ENCODE measurements at regions not wholly inside any gene's neighbourhood (a gene's known extent, or its start where the extent isn't known, plus 50 kb on each side); places are given as distances from the start of the nearest gene placed in this dataset.

GRCh38 chr2:236947896-236948295, 137.8 kb upstream of the COPS8 start:
- H3K4me3 ChIP-seq: no peak overlapping the region
- DNase-seq (ENCODE audit: low spot score): peak; percentile 59
- no peak for TF ChIP-seq CTCF (IDR thresholded peaks at IDR 0.05)
- no peak overlapping the region for H3K27ac ChIP-seq

GRCh38 chr2:236949089-236949905, 136.4 kb upstream of the COPS8 start:
- Histone ChIP-seq H3K27ac (no peak overlapping the region), H3K4me3 (no peak overlapping the region)
- no peak for TF ChIP-seq CTCF (IDR thresholded peaks at IDR 0.05)
- peak; percentile 49 for DNase-seq (ENCODE audit: low spot score)

- peak; percentile 9 for DNase-seq (ENCODE audit: low spot score)
- H3K27ac ChIP-seq: no peak overlapping the region
- H3K4me3 ChIP-seq: no peak overlapping the region
- TF ChIP-seq CTCF (IDR thresholded peaks at IDR 0.05): no peak
These were observed 133.7 kb upstream of the COPS8 start for GRCh38 chr2:236951830-236952475.

GRCh38 chr2:236954641-236955040, 131.0 kb upstream of the COPS8 start:
- no peak overlapping the region for H3K27ac ChIP-seq
- DNase-seq (ENCODE audit: low spot score): peak; percentile 50
- no peak overlapping the region for H3K4me3 ChIP-seq
- TF ChIP-seq CTCF (IDR thresholded peaks at IDR 0.05): no peak

GRCh38 chr2:236955521-236956030, 130.1 kb upstream of the COPS8 start:
- TF ChIP-seq CTCF (IDR thresholded peaks at IDR 0.05): no peak
- DNase-seq (ENCODE audit: low spot score): peak; percentile 17
- no peak overlapping the region for H3K4me3 ChIP-seq
- no peak overlapping the region for H3K27ac ChIP-seq

- no peak overlapping the region for H3K27ac ChIP-seq
- DNase-seq (ENCODE audit: low spot score): peak; percentile 17
- no peak for TF ChIP-seq CTCF (IDR thresholded peaks at IDR 0.05)
- H3K4me3 ChIP-seq: no peak overlapping the region
These were observed 129.6 kb upstream of the COPS8 start for GRCh38 chr2:236956031-236956618.
